ENCODE measurements at regions not wholly inside any gene's neighbourhood (a gene's known extent, or its start where the extent isn't known, plus 50 kb on each side); places are given as distances from the start of the nearest gene placed in this dataset.
"Not testable (repeated sequence)": the region's sequence is repeated elsewhere in the genome, so short reads cannot be mapped to it uniquely, and the experiment has no call there.

DNA sequence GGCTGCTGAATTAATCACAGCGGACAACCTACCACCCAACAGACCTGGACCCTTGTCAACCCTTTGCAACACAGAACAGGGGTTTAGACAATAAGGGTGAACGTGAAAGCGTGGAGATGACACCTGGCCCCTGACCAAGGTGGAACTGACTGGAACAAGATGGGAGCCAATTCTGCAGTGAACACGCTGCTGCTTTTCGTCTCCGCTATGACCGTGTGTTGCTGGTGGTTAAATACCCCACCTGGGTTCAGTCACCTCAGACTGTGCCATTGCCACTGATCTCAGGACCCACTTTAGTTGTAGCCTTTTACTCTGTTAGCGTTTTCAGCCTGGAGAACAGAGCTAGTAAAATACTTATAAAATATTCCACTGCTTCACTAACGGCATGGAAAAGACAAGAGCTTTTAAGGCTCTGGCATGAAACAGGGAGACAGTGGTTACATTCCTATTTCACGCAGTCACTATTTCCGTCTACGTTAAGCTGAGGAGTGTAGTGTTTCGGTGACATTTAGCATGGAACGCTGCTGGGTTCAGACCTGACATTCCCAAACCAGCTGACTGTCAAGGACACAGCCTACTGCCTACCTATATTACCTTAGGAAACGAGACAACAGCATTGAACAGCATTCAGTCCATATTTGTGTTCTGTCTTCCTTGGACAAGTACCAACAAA is 119.5 kb upstream of the PRSS1 start:
- 44% methylated on average over 15 of the region's 15 CpGs for WGBS
- intact Hi-C loops (cut with DNase I), result loop anchor here (10.0 kb wide), 1 partner anchor 155 kb away; no protein-coding TSS in a partner anchor
- TF ChIP-seq POLR2A (IDR thresholded peaks at IDR 0.05), result no peak
- Histone ChIP-seq H3K9me3 (no peaks in the 10 kb centered on the region), H3K36me3 (no peaks in the 10 kb centered on the region), H3K27me3 (replicated peaks; ENCODE audit: insufficient read depth) (no peaks in the 10 kb centered on the region), H3K4me1 (replicated peaks) (no peaks in the 10 kb centered on the region), H3K4me3 (no peak overlapping the region), H3K27ac (no peak overlapping the region)
- no peak for DNase-seq (ENCODE audit: low spot score)

DNA sequence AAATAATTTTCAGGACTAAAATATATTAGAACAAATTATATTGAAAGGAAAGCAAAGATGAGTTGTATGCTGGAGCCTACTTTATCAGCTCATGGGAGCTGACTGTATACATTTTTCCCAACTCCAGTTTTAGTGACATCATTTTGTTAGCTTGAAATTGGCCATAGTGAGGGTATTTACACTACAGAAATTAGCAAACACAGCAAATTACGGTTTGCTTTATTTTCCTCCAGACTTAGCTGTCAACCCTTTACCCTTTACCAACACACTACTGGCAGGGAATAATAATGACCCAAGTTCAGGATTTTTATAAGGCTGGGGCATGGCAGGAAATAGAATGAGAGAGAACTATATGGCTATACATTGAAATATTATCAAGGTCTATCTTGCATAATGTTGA is 120.3 kb upstream of the PRSS1 start:
- intact Hi-C loops (cut with DNase I), result no loop called here
- 58% methylated on average over 1 of the region's 1 CpG for WGBS
- Histone ChIP-seq H3K4me1 (replicated peaks) (no peaks in the 10 kb centered on the region), H3K27ac (no peak overlapping the region), H3K4me3 (no peak overlapping the region), H3K9me3 (no peaks in the 10 kb centered on the region), H3K27me3 (replicated peaks; ENCODE audit: insufficient read depth) (no peaks in the 10 kb centered on the region), H3K36me3 (no peaks in the 10 kb centered on the region)
- TF ChIP-seq, protein P1, sequence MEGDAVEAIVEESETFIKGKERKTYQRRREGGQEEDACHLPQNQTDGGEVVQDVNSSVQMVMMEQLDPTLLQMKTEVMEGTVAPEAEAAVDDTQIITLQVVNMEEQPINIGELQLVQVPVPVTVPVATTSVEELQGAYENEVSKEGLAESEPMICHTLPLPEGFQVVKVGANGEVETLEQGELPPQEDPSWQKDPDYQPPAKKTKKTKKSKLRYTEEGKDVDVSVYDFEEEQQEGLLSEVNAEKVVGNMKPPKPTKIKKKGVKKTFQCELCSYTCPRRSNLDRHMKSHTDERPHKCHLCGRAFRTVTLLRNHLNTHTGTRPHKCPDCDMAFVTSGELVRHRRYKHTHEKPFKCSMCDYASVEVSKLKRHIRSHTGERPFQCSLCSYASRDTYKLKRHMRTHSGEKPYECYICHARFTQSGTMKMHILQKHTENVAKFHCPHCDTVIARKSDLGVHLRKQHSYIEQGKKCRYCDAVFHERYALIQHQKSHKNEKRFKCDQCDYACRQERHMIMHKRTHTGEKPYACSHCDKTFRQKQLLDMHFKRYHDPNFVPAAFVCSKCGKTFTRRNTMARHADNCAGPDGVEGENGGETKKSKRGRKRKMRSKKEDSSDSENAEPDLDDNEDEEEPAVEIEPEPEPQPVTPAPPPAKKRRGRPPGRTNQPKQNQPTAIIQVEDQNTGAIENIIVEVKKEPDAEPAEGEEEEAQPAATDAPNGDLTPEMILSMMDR (IDR thresholded peaks at IDR 0.05), result no peak
- no peak for TF ChIP-seq POLR2A (IDR thresholded peaks at IDR 0.05)
- no peak for TF ChIP-seq POLR2AphosphoS5 (IDR thresholded peaks at IDR 0.05)
- no peak for DNase-seq (ENCODE audit: low spot score)

DNA sequence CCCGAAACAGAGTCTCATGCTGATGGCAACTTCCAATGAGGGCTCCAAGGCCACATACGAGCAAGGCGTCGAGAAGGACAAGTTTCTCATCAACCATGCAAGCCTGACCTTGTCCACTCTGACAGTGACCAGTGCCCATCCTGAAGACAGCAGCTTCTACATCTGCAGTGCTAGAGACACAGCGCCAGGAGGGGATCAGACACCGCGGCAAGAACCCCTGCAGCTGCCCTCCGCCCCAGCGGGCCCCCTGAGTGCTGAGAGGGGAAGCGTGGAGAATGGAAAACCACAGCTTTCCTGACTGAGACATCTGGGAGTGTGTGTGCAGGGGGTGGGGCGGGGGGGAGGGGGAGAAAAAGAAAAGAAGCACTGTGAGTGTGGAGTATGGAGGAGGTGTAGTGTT is 122.0 kb upstream of the PRSS1 start:
- H3K4me3 ChIP-seq; H3K4me1 ChIP-seq (replicated peaks); H3K27ac ChIP-seq; DNase-seq (ENCODE audit: low spot score); H3K9me3 ChIP-seq; intact Hi-C loops (cut with DNase I); H3K27me3 ChIP-seq (replicated peaks; ENCODE audit: insufficient read depth); H3K36me3 ChIP-seq: not testable (repeated sequence)
- 85% methylated on average over 11 of the region's 11 CpGs for WGBS

DNA sequence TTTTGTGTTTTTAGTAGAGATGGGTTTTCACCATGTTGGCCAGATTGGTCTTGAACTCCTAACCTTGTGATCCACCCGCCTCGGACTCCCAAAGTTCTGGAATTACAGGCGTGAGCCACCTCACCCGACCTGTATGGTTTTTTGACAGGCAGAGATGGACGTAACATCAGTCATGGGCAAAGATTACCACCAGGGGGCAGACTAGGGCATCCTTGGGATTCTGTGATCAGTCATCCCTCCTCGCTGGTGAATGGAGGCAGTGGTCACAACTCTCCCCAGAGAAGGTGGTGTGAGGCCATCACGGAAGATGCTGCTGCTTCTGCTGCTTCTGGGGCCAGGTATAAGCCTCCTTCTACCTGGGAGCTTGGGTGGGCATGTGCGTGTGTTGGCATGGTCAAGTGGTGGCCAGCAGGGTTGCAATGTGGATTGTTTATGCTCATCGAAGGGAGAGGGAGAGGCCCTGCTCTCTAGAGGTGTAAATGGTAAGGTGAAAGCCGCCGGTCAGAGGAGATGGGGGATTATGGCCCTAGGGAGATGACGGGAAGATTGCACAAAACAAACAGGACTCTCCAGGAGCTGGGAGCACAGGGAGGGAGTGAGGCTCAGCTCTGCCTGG is 122.7 kb upstream of the PRSS1 start:
- H3K27ac ChIP-seq, result no peak overlapping the region
- H3K27me3 ChIP-seq (replicated peaks; ENCODE audit: insufficient read depth), result no peaks in the 10 kb centered on the region
- intact Hi-C loops (cut with DNase I), result no loop called here
- H3K4me3 ChIP-seq, result no peak overlapping the region
- WGBS, result 52% methylated on average over 12 of the region's 12 CpGs
- H3K4me1 ChIP-seq (replicated peaks), result no peaks in the 10 kb centered on the region
- no peaks in the 10 kb centered on the region for H3K36me3 ChIP-seq
- no peak for DNase-seq (ENCODE audit: low spot score)
- H3K9me3 ChIP-seq, result no peaks in the 10 kb centered on the region
- no peak for TF ChIP-seq POLR2AphosphoS5 (IDR thresholded peaks at IDR 0.05)
- no peak for TF ChIP-seq POLR2A (IDR thresholded peaks at IDR 0.05)
- TF ChIP-seq, protein P1 (IDR thresholded peaks at IDR 0.05), result peak in 2 of 4 experiments; percentile 29

DNA sequence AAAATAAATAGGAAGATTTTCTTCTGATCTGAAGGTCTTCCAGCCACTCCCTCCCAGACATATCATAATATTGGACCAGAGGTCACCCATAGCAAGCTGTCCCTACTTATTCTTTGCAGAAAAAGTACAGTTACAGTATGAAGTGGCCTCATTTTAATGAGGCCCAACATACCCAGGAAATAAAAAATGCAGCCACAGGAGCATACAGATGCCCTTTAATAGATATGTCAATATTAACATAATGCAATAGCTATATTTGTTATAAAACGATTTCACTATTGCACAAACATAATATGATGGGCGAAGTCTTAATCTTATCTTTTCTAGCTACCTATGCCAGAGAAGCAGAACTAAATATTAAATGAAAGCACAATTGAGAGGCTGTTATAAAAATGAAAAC is 124.1 kb upstream of the PRSS1 start:
- H3K4me1 ChIP-seq (replicated peaks); H3K4me3 ChIP-seq; intact Hi-C loops (cut with DNase I); H3K36me3 ChIP-seq; H3K9me3 ChIP-seq; DNase-seq (ENCODE audit: low spot score); H3K27me3 ChIP-seq (replicated peaks; ENCODE audit: insufficient read depth); H3K27ac ChIP-seq: not testable (repeated sequence)
- WGBS, result 53% methylated on average over 2 of the region's 2 CpGs

DNA sequence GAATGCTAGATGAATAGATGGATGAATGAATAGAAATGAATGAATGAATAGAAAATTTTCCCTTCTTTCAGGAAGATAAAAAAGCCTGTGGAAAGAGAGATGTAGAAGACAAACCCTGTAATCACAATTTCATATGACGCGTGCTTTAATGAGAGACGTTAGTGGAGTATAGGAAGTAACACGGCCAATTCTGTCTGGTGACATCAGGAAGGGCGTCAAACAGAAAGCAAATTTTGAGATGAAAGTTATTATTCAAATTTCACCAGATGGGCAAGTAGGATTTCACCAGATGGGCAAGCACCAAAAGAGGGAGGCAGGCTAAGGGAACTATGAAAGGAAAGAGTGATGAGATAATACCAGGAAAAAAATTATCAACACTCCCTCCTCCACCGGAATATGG is 128.9 kb upstream of the PRSS1 start:
- DNase-seq (ENCODE audit: low spot score), result no peak
- TF ChIP-seq POLR2AphosphoS5 (IDR thresholded peaks at IDR 0.05) (no peak), POLR2A (IDR thresholded peaks at IDR 0.05) (no peak)
- TF ChIP-seq, protein P1 (IDR thresholded peaks at IDR 0.05), result no peak
- Histone ChIP-seq H3K4me3 (no peak overlapping the region), H3K9me3 (no peaks in the 10 kb centered on the region), H3K4me1 (replicated peaks) (no peaks in the 10 kb centered on the region), H3K27ac (no peak overlapping the region), H3K36me3 (no peaks in the 10 kb centered on the region), H3K27me3 (replicated peaks; ENCODE audit: insufficient read depth) (no peaks in the 10 kb centered on the region)
- WGBS, result 82% methylated on average over 6 of the region's 6 CpGs
- intact Hi-C loops (cut with DNase I), result no loop called here
